NCI-H2107 treated with DMSO at 0.1 percent for 48 hours (cell line): ENCODE measurements at regions not wholly inside any gene's neighbourhood (a gene's known extent, or its start where the extent isn't known, plus 50 kb on each side); places are given as distances from the start of the nearest gene placed in this dataset.
"Not testable (repeated sequence)": the region's sequence is repeated elsewhere in the genome, so short reads cannot be mapped to it uniquely, and the experiment has no call there.

ENCODE experiments used
- DNase-seq: peaks from one replicate; lab custom pipeline; 2025; ENCODE audit not compliant: unreplicated experiment; lab: John Stamatoyannopoulos, UW

DNA sequence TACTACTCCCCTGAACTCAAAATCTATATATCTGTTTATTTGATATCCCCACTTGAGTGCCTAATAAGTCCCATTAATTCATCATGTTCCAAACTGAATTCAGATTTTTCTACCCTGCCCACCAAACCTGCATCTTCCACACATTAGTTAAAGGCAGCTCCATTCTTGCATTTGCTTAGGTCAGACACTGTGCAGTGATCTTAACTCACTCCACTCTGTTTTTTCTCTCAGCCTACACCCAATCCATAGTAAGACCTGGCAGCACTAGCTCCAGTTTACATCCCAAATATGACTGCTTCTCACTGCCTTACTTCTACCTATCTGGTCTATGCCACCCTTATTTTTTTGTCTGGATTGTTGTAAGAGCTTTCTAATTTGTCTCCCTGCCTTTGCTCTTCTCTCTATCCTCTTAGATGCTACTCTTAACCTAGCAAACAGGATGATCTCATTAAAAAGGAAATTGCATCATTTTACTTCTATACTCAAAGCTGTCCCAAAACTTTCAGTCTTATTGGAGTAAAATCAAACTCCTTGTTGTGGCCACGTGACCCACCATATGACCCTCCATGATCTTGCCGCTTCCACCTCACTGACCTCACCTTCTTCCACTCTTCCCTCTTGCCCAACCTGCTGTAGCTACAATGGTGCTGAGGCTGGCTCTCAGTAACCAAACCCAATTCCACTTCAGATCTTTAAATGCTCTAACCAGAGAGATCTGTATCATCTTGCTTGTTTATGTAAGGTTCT is 274.9 kb upstream of the FANCL start:
- peak; percentile 77 for DNase-seq

DNA sequence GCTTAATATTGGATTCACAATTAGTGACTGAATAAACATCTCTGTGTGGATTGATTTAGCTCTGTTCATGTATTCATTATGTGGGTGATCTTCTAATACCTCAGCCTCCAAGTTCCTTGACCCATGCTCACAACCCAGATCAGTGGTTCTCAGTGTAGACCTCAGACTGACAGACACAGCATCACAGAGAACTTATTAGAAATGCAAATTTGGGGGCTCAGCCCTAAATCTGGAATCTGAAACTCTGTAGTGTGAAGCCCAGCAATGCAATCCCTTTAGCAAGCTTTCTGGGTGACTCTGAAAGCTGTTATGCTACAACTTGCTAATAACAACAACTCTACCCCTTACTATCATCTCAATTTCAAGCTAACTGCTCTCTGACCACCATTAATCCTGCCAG is 273.1 kb upstream of the FANCL start:
- no peak for DNase-seq

DNA sequence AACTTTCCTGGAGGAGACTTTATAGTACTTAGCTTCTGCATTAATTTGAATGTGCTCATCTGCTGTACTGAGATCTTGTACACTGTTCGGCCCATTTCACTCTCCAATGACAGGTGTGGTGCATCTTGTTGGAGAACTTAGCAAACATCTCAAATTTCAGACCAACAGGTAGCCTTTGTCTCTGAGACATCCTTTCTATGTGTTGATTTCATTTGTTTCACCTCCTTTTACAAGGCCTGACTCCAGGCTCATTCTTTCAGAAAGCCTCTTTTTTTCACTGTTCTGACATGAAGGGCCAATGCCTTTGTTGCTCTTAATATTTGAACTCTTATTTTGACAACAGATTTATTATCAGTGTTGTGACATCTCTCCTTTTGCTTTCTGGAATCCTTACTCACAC is 271.8 kb upstream of the FANCL start:
- peak; percentile 59 for DNase-seq

DNA sequence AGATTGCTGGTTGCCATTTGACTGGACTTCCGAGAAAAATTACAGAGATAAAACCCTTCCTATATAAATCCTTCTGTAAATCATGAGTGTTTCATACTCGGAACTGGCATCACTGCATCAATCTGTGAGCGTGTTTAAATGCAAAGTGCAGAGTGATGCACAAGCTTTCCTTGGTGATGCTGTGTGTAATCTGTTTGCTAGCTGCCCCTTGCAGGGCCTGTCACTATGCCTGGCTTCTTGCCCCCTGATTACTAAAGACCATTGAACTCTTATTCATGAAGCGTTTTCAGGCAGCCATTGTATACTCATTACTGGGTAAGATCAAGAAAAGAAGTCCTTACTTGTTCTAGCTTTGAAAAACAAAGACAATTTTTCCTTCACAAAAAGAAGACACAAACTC is 266.9 kb upstream of the FANCL start:
- no peak for DNase-seq

DNA sequence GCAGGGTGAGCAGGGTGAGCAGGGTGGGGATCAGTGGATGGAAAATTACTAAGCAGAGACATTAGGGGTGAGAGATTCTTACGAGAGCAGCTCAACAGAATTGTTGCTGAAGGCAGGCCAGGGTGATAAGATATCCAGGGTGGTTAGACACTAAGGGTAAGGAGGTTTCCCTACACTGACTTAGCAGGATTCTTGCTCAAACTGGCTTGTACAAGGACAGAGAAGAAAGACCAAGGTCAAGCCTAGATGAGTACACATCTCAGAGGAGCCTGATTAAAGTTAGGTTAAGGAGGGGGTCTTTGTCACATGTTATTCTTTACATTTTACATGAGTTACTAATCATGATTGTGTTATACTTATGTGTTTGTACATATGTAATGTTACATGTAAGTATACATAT is 262.8 kb upstream of the FANCL start:
- no peak for DNase-seq

DNA sequence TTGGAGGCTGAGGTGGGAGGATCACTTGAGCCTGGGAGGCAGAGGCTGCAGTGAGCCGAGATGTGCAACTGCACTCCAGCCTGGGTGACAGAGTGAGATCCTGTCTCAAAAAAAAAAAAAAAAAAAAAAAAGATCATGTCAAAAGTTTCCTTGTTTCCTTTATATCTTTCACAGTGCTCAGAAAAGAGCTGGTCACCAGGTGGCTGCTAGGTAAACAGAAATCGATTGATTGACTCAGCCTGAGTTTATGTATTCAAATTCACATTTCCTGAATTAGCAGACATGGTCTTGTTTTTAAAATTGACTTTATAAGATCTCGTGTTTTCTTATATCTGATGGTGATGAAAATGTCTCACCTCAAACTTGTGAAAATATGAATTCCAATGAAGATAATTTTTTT is 261.8 kb upstream of the FANCL start:
- DNase-seq, result peak; percentile 16

DNA sequence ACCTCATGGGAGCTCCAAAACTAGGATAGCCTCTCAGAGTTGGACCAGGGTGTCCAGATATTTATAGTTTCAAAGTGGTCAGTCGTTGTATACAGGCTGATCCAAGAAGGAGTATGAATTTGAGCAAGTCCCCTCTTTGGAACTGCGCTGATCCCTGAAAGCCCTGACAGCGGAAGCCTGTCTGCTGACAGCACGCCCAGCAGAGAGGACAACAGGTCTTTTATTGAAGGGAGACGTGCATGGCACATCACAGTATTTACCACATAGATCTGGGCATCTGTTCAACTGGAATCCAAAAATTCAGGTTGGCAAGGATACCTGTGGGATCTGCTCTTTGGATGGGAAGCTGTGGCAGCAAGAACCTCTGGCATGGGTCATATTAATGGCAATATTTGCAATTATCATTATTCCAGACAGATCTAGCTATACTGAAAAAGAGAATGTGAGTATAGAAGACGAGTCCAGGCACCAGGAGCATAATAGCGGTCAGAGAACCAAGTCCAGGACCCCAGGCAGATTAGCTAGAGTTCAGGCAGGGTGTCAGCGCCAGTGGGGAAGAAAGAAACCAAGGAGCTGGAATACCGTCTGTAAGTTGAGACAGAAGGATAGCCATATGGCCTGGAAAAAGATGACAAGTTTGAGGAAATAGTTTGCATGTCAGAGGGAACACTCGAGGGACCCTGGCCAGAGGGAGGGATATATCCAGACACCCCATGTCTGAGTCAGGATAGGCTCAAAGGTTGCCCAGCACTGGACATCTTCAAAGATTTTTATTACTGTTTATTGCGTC is 260.4 kb upstream of the FANCL start:
- DNase-seq, result no peak

DNA sequence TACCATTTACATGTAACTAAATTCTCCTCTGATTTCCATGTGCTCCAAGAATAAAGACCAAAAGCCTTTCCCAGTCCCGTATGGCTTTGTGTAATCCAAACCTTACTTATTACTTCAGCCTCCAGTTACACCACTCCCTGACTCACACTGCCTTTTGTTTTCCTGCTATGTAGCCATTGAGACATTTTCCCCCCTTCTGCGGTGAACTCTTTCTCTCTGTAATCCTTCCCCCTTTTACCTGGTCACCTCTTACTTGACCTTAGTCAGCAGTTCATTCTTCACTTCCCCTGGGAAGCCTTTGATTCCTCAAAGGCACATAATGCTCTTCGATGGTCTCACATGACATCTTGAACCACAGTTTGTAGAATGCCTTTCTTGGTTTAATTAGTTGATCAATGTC is 256.0 kb upstream of the FANCL start:
- peak; percentile 58 for DNase-seq

DNA sequence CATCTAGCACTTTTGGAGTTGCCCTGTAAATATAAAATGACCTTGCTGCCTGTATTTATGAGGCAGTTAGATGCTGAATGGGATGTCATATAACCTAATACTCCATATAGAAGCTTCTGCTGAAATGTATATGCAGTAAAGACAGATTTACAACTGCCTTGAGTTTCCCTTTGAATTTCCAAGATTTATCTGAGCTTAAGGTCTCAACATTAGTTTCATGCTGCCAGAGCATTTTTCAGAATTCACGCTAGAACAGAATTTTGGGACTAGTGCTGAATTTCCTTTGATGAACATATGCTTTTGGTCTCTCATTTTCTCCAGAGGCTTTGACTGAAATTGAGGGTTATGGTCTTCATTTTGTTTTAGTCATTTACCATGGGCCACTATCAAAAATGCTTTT is 254.7 kb upstream of the FANCL start:
- DNase-seq, result no peak

DNA sequence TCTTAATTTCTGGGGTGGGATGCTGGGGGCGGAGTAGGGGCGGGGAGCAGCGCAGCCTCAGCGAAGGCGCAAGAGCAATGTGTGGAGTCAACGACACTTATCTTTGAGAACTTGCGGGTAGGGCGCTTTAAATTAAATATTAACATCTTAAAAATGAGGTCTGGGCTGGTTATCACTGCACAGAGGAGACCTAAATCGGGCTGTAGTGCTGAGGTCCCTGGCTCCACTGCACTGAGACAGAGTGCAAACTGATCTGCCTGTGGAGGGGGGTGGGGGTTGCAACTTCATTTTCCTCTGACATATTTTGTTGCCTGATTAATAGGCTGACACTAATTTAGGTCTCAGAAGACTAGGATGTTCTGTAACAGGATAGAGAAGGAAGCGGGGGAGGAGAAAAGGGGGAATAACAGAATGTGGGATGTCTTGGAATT is 253.0 kb upstream of the FANCL start:
- no peak for DNase-seq

DNA sequence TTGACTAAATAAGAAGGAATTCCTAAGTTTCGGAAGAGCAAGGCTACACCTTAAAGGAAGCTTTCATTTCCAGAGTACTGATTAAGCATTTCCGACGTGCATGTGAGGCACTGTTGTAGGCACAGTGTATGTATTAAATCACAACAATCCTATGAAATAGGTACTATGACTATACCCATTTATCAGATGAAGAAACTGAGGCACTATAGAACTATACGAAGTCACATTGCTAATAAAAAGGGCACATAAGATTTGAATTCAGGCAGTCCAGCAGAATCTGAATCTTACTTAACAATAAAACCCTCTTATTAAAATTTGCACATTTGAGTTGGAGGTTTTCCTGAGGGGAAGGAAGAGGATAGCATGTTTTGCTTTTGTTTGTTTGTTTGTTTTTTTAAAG is 243.5 kb upstream of the FANCL start:
- DNase-seq, result no peak

DNA sequence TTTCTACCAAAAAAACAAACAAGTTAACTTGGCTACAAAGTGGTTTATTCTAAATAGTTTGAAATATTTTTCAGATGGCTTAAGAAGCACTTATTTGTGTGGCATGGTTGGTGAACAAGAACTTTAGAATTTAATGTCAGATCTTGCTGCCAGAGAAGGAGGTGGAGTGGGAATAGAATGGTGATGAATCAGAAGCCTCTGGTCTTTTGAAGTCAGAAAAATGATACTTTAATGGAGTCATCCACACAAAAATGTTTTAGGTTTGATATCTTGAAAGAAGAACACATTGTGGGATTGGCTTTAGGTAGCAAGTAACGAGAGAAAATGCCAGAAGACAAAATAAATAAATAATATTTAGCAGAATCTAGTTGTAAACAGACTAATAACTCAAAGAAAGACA is 243.1 kb upstream of the FANCL start:
- DNase-seq, result no peak

DNA sequence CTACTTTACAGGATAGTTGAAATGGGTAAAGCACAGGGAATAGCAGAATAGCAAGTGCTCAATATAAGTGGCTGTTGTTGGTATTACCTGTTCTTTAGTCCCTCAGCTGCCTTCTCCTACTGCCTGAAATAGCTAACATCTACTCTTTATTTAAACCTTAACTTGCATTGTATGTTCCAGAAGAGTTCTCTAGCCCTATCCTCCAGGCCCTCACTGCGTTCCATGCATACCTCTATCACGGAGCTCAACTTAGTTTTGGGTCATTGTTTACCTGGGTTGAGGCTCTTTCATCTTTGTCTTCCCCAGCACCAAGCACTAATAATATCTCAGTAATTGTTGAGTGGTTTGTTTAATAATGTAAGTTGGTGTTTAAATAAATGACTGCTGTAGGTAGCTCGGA is 242.2 kb upstream of the FANCL start:
- no peak for DNase-seq

DNA sequence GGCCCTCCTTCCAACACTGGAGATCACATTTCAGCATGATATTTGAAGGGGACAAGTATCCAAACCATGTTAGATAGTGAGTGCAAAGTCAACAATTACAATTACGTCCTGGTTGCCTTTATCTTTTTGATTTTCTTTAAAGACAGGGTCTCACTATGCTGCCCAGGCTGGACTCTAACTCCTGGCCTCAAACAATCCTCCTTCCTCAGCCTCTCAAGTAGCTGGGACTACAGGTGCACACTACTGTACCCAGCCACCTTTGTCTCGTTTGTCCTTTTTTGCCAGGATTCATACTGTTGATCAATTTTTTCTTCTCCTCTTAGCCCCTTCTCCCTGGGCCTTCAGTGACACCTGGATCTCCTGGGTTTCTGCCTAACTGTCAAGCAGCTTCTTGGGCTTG is 240.5 kb upstream of the FANCL start:
- no peak for DNase-seq

DNA sequence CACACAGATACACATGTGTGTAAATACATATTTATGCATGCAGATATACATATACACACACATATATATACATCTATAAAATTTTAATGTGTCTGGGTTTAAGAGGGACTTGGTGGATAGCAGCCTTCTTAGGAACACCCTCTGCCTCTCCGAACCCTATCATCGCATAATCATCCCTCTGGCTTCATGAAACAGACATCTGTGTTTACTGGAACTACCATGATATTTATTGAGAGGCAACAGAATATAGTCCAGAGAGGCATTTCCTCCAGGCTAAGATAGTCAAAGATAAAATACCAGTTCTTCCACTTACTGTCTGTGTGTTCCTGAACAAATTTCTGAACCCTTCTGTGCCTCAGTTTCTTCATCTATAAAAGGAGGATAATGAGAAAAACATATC is 239.0 kb upstream of the FANCL start:
- DNase-seq, result no peak

DNA sequence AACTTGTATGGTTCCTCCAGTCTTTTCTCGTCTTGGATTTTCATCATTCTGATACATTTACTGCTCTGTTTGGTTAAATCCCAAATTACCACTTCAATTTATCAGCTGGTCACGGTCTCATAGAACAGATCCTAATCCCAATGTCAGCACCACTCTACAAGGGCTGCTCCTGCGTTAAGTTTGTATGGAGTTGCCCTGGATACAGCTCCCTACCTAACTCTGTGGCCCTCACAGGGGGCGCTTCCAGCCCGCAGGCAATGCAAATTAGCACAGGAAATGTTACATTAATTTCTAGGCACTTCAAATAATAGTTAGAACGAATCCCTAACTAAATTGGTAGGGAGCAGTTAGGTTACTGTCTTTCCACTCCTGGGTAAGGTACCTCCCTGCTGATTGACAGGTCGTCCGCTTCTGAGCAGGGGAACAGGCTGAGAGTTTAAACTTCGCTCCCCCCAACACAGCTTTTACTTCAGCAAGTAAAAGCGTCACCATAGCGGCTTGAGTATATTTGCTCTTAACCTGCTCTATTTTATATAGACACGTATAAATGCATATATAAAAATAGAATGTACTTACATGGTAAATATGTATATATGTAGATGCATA is 238.5 kb upstream of the FANCL start:
- DNase-seq, result no peak

DNA sequence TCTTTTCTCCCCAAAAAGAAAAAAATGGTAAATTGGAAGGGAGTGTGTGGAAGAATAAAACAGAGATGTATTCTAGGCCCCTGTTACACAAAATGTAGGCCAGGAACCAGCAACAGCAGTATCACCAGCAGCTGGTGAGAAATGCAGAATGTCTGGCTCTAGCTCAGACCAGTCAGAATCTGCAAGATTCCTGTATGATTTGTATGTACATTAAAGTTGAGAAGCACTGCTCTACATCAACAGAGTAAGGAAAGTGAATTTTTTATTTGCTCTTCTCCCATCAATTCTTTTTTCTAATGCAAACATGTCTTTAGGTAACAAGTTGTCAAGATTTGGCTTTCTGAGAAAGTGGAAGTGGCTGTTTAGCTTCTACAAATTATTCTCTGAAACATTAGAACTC is 235.4 kb upstream of the FANCL start:
- DNase-seq, result no peak

DNA sequence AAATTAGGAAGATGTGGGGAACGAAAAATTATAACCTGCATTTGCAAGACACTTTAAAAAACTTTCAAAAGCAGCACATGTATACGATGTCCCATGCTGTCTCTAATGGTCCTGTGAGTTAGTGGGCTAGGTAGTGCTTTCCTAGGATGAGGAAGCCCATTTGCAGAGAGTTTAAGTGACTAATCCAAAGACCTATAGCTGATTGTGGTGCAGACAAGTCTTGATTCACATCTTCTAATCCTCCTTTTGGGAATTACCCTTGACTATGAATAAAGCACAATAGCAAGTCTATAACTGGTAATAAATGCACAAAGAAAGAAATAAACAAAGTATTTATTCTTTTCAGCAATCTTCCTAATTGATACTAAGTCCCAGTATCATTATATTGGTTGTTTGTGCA is 234.6 kb upstream of the FANCL start:
- DNase-seq, result no peak

DNA sequence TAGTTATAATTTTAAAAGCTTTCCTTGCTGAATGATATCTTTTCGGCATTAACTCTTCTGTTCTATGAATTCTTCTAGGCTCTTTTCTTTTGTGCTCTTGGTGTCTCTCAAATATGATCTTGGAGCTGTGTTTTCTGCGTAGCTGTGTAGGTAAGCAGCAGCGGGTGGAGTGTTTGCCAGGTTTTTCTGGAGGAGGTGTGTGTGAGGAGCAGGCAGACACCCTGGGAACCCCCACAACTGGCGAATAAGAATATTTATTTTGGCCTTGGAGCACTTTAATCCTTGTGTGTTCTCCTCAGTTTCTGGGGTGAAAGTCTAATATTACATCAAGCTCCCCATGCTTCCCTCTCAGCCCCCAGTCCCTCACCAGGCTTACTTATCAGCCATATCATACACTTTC is 232.0 kb upstream of the FANCL start:
- DNase-seq, result no peak

DNA sequence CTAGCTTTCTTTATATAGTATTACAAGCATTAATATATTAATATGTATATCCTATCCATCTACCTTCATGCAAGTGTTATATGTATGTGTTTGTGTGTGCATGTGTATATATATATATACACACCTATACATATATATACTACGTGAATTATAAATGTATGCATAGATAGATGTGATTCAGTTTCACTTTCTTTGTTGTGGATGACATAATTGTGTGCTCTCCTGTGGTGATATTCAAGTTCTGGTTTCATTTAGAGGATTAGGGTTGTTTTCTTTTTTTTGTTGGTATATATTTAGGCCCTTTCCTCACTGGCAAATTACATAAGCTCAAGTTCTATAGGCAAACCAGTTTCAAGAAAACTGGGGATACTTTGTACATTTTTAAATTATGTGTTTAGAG is 225.7 kb upstream of the FANCL start:
- no peak for DNase-seq

DNA sequence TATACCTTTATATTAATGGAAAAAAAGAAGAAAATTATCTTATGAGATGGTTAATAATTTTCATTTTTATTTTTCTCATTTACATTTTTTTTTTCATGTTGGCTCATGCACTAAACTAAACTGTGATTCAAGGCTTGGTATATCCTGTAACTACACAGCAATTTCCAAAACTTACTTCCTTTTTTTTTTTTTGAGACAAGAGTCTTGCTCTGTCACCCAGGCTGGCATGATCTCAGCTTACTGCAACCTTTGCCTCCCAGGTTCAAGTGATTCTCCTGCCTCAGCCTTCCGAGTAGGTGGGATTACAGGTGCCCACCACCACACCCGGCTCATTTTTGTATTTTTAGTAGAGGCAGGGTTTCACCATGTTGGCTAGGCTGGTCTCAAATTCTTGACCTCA is 224.9 kb upstream of the FANCL start:
- not testable (repeated sequence) for DNase-seq

DNA sequence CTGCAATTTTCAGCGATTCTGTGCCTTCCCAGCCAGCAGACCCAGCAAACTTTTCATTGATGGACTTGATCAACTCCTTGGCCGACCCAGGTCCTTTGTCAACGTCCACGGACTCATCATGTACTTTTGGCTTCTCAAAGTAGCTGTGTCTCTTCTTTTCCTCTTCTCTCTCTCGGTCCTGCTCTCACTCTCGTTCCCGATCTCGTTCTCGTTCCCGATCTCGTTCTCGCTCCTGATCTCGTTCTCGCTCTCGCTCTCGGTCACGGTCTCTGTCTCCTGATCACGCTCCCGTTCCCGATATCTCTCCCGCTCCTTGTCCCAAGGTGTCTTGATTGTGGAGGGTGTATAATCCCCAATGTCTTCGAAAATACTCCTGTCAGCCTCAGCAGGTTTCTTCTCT is 219.5 kb upstream of the FANCL start:
- no peak for DNase-seq
